Body of pancreas (tissue), 4 donors: ENCODE measurements at regions not wholly inside any gene's neighbourhood (a gene's known extent, or its start where the extent isn't known, plus 50 kb on each side); places are given as distances from the start of the nearest gene placed in this dataset.

Experiments
- CTCF ChIP-seq, 7 experiments: fragments of 450-650 bp in 4 of 7; fragments of 200-600 bp in 3 of 7; sonication (generic) in 3 of 7; IDR thresholded peaks; one replicate each; pipeline ENCODE4 v1.5.1; 2016 to 2019; ENCODE audit warnings: antibody characterized with exemption in 7 of 7
- POLR2A ChIP-seq, 3 donors: fragments of 450-650 bp; IDR thresholded peaks; one replicate each; pipeline ENCODE4 v1.6.1; 2016; ENCODE audit warnings: antibody characterized with exemption in 3 of 3, mild to moderate bottlenecking in 2 of 3

- TF ChIP-seq CTCF (IDR thresholded peaks at IDR 0.05) = no peak
- no peak for TF ChIP-seq POLR2A (IDR thresholded peaks at IDR 0.05)
Measured at GRCh38 chr2:154600927-154601494, 97.5 kb upstream of the KCNJ3 start.
